BJ (cell line): ENCODE measurements at regions not wholly inside any gene's neighbourhood (a gene's known extent, or its start where the extent isn't known, plus 50 kb on each side); places are given as distances from the start of the nearest gene placed in this dataset.

Experiments used
- CTCF ChIA-PET: fragments of 350-600 bp; formaldehyde crosslinking; extraction: SDS; loops from one replicate; lab custom pipeline; 2021; ENCODE audit warnings: antibody characterized with exemption, inconsistent platforms; lab: Yijun Ruan, JAX
- POLR2A ChIA-PET: fragments of 300-600 bp; sonication (Branson Sonifier 250); formaldehyde crosslinking; extraction: SDS; loops from one replicate; lab custom pipeline; 2021; ENCODE audit warnings: antibody characterized with exemption; lab: Charles Lee
- DNase-seq: peaks from one replicate; pipeline ENCODE4 v3.0.0-alpha.2; 2011; ENCODE audit warnings: low read depth
- H3K27me3 ChIP-seq: 2 replicates; pipeline ENCODE4 v1.6.0; 2011; ENCODE audit warnings: low read length; ENCODE audit not compliant: control insufficient read depth, insufficient read depth
- H3K36me3 ChIP-seq: 2 replicates; pipeline ENCODE4 v1.5.1; 2011; ENCODE audit warnings: low read length; ENCODE audit not compliant: control insufficient read depth, insufficient read depth
- H3K4me3 ChIP-seq: 2 replicates; pipeline ENCODE4 v1.5.1; 2011; ENCODE audit warnings: low read depth, mild to moderate bottlenecking, control low read depth, low read length
- TF ChIP-seq, protein P1 (sequence below): IDR thresholded peaks from 2 replicates; pipeline ENCODE4 v1.5.1; 2011; ENCODE audit warnings: low read depth, mild to moderate bottlenecking, control low read depth, inconsistent platforms, low read length, moderate library complexity; ENCODE audit not compliant: insufficient read depth

DNA sequence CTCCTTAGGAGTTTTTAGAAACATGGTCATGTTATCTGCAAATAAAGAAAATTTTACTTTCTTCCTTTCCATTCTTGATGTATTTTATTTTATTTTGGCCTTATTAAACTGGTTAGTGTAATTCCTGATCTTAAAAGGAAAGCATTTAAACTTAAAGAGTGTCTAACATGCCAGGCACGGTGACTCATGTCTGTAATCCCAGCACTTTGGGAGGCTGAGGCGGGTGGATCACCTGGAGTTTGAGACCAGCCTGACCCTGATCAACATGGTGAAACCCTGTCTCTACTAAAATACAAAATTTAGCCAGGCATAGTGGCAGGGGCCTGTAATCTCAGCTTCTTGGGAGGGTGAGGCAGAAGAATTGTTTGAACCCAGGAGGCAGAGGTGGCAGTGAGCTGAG lies 281.3 kb downstream of the PTTG2 start:
- POLR2A ChIA-PET: no interaction called here
- Histone ChIP-seq H3K4me3 (no peak overlapping the region), H3K36me3 (no peaks in the 10 kb centered on the region), H3K27me3 (no peaks in the 10 kb centered on the region)
- CTCF ChIA-PET: interaction anchor here (0.6 kb wide), 1 partner anchor 430 kb away, joined by 3 read pairs; no protein-coding TSS in a partner anchor
- no peak for DNase-seq
- TF ChIP-seq, protein P1, sequence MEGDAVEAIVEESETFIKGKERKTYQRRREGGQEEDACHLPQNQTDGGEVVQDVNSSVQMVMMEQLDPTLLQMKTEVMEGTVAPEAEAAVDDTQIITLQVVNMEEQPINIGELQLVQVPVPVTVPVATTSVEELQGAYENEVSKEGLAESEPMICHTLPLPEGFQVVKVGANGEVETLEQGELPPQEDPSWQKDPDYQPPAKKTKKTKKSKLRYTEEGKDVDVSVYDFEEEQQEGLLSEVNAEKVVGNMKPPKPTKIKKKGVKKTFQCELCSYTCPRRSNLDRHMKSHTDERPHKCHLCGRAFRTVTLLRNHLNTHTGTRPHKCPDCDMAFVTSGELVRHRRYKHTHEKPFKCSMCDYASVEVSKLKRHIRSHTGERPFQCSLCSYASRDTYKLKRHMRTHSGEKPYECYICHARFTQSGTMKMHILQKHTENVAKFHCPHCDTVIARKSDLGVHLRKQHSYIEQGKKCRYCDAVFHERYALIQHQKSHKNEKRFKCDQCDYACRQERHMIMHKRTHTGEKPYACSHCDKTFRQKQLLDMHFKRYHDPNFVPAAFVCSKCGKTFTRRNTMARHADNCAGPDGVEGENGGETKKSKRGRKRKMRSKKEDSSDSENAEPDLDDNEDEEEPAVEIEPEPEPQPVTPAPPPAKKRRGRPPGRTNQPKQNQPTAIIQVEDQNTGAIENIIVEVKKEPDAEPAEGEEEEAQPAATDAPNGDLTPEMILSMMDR: no peak

DNA sequence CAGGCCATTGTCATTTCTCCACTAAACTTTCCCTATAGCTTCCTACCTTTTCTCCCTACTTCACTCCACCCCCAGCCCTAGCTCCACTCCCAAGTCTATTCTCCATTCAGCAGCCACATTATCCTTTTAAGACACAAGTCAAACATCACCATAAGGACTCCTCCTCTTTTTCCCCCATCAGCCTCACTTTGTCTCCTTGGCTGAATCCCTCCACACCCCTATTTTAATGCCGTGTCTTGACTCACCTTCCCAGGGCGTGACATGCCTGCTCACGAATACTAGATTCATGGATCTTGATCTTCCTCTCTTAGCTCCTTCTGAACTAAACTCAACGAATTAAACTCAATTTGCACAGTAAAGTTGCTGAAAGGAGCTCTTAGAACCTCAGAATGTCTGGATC lies 281.9 kb downstream of the PTTG2 start:
- no peaks in the 10 kb centered on the region for H3K36me3 ChIP-seq
- ChIA-PET CTCF (interaction anchor here (0.6 to 0.9 kb wide), 3 partner anchors 14 to 429 kb away, joined by 3 read pairs; no protein-coding TSS in a partner anchor), POLR2A (no interaction called here)
- no peak overlapping the region for H3K4me3 ChIP-seq
- TF ChIP-seq, protein P1: no peak
- H3K27me3 ChIP-seq: no peaks in the 10 kb centered on the region
- no peak for DNase-seq

GRCh38 chr4:38242822-38243387 lies 282.7 kb downstream of the PTTG2 start:
- Histone ChIP-seq H3K4me3 (no peak overlapping the region), H3K27me3 (no peaks in the 10 kb centered on the region), H3K36me3 (no peaks in the 10 kb centered on the region)
- ChIA-PET POLR2A (no interaction called here), CTCF (interaction anchor here (0.6 to 0.9 kb wide), 2 partner anchors 14 to 34 kb away, joined by 3 read pairs; no protein-coding TSS in a partner anchor)
- DNase-seq: no peak
- TF ChIP-seq, protein P1: no peak

- H3K36me3 ChIP-seq: no peaks in the 10 kb centered on the region
- CTCF ChIA-PET: no interaction called here
- H3K4me3 ChIP-seq: no peak overlapping the region
- TF ChIP-seq, protein P1: no peak
- H3K27me3 ChIP-seq: no peaks in the 10 kb centered on the region
- POLR2A ChIA-PET: no interaction called here
- no peak for DNase-seq
Observed at GRCh38 chr4:38243388-38244053, 283.3 kb downstream of the PTTG2 start.

GRCh38 chr4:38254825-38255224 lies 294.6 kb downstream of the PTTG2 start:
- DNase-seq: no peak
- TF ChIP-seq, protein P1: no peak
- ChIA-PET POLR2A (no interaction called here), CTCF (no interaction called here)
- peaks cover 2% of the 10 kb centered on the region; the same call in 1 of the 2 replicates for H3K27me3 ChIP-seq
- no peaks in the 10 kb centered on the region for H3K36me3 ChIP-seq
- H3K4me3 ChIP-seq: no peak overlapping the region
